Neural cell (in vitro differentiated cells): ENCODE measurements at regions not wholly inside any gene's neighbourhood (a gene's known extent, or its start where the extent isn't known, plus 50 kb on each side); places are given as distances from the start of the nearest gene placed in this dataset.

Experiments used
- EZH2 ChIP-seq: fragments of 200-600, 300-800 bp; shearing (Covaris generic), sonication (generic); IDR thresholded peaks from 2 replicates; pipeline ENCODE4 v1.6.1; 2014; ENCODE audit warnings: antibody characterized with exemption, low read length, borderline replicate concordance, mild to moderate bottlenecking; ENCODE audit not compliant: insufficient read depth, poor library complexity, severe bottlenecking
- RAD21 ChIP-seq: fragments of 450-650 bp; conservative IDR thresholded peaks from 2 replicates; pipeline ENCODE4 v1.6.1; 2014; ENCODE audit warnings: antibody characterized with exemption, mild to moderate bottlenecking, moderate library complexity
- SMC3 ChIP-seq: fragments of 450-650 bp; conservative IDR thresholded peaks from 2 replicates; pipeline ENCODE4 v1.6.1; 2014; ENCODE audit warnings: antibody characterized with exemption, mild to moderate bottlenecking, moderate library complexity; ENCODE audit not compliant: poor library complexity
- TAF1 ChIP-seq: IDR thresholded peaks from 2 replicates; pipeline ENCODE4 v1.6.1; 2012; ENCODE audit warnings: low read depth
- TF ChIP-seq, protein P1 (sequence below): IDR thresholded peaks from 2 replicates; pipeline ENCODE4 v1.6.1; 2012; ENCODE audit warnings: borderline replicate concordance
- TF ChIP-seq, protein P2 (sequence below): fragments of 450-650 bp; IDR thresholded peaks from 2 replicates; pipeline ENCODE4 v1.5.1; 2014; ENCODE audit warnings: antibody characterized with exemption, mild to moderate bottlenecking, moderate library complexity; ENCODE audit not compliant: poor library complexity, severe bottlenecking

DNA sequence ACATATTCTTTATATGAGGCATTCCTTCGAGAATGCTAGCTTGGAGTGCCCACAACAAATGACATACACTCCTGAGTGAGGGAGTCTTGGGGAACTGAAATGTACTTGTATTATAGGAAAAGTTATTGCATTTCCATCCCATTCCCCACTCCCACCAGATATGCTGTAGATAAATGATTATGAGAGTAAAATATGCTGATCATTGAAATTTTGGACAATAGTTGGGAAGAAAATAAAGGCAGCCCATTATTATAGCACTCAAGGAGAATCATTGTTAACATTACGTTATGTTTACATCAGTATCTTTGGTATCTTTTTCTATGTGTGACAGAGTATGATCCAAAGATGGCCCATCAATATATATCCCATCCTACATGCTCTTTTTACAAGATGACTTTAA lies 194.4 kb downstream of the GATA3 start:
- TF ChIP-seq RAD21 (no peak), EZH2 (no peak), TAF1 (no peak), SMC3 (no peak)
- TF ChIP-seq, protein P1, sequence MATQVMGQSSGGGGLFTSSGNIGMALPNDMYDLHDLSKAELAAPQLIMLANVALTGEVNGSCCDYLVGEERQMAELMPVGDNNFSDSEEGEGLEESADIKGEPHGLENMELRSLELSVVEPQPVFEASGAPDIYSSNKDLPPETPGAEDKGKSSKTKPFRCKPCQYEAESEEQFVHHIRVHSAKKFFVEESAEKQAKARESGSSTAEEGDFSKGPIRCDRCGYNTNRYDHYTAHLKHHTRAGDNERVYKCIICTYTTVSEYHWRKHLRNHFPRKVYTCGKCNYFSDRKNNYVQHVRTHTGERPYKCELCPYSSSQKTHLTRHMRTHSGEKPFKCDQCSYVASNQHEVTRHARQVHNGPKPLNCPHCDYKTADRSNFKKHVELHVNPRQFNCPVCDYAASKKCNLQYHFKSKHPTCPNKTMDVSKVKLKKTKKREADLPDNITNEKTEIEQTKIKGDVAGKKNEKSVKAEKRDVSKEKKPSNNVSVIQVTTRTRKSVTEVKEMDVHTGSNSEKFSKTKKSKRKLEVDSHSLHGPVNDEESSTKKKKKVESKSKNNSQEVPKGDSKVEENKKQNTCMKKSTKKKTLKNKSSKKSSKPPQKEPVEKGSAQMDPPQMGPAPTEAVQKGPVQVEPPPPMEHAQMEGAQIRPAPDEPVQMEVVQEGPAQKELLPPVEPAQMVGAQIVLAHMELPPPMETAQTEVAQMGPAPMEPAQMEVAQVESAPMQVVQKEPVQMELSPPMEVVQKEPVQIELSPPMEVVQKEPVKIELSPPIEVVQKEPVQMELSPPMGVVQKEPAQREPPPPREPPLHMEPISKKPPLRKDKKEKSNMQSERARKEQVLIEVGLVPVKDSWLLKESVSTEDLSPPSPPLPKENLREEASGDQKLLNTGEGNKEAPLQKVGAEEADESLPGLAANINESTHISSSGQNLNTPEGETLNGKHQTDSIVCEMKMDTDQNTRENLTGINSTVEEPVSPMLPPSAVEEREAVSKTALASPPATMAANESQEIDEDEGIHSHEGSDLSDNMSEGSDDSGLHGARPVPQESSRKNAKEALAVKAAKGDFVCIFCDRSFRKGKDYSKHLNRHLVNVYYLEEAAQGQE: no peak
- TF ChIP-seq, protein P2, sequence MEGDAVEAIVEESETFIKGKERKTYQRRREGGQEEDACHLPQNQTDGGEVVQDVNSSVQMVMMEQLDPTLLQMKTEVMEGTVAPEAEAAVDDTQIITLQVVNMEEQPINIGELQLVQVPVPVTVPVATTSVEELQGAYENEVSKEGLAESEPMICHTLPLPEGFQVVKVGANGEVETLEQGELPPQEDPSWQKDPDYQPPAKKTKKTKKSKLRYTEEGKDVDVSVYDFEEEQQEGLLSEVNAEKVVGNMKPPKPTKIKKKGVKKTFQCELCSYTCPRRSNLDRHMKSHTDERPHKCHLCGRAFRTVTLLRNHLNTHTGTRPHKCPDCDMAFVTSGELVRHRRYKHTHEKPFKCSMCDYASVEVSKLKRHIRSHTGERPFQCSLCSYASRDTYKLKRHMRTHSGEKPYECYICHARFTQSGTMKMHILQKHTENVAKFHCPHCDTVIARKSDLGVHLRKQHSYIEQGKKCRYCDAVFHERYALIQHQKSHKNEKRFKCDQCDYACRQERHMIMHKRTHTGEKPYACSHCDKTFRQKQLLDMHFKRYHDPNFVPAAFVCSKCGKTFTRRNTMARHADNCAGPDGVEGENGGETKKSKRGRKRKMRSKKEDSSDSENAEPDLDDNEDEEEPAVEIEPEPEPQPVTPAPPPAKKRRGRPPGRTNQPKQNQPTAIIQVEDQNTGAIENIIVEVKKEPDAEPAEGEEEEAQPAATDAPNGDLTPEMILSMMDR: no peak
